Stomach (tissue), 4 donors: ENCODE measurements at regions not wholly inside any gene's neighbourhood (a gene's known extent, or its start where the extent isn't known, plus 50 kb on each side); places are given as distances from the start of the nearest gene placed in this dataset.

ENCODE experiments used
- CTCF ChIP-seq, 7 experiments: fragments of 450-650 bp in 4 of 7; fragments of 200-600 bp in 3 of 7; sonication (generic) in 3 of 7; IDR thresholded peaks; one replicate each; pipeline ENCODE4 v1.5.1; 2016 to 2019; ENCODE audit warnings: antibody characterized with exemption in 7 of 7, control low read depth in 2 of 7, mild to moderate bottlenecking in 1 of 7
- POLR2A ChIP-seq, 4 donors: fragments of 450-650 bp; IDR thresholded peaks; one replicate each; pipeline ENCODE4 v1.6.1; 2016; ENCODE audit warnings: antibody characterized with exemption in 4 of 4, control low read depth in 2 of 4, mild to moderate bottlenecking in 1 of 4, moderate library complexity in 1 of 4

GRCh38 chr9:81227507-81228245 is 461.7 kb downstream of the TLE1 start:
- TF ChIP-seq CTCF (IDR thresholded peaks at IDR 0.05) = no peak
- TF ChIP-seq POLR2A (IDR thresholded peaks at IDR 0.05) = no peak
